Raji (cell line): ENCODE measurements at regions not wholly inside any gene's neighbourhood (a gene's known extent, or its start where the extent isn't known, plus 50 kb on each side); places are given as distances from the start of the nearest gene placed in this dataset.

Experiments used
- POLR2A ChIP-seq: IDR thresholded peaks from 2 replicates; pipeline ENCODE4 v1.6.1; 2011; ENCODE audit warnings: low read depth, low read length, control low read depth; ENCODE audit not compliant: insufficient read depth

DNA sequence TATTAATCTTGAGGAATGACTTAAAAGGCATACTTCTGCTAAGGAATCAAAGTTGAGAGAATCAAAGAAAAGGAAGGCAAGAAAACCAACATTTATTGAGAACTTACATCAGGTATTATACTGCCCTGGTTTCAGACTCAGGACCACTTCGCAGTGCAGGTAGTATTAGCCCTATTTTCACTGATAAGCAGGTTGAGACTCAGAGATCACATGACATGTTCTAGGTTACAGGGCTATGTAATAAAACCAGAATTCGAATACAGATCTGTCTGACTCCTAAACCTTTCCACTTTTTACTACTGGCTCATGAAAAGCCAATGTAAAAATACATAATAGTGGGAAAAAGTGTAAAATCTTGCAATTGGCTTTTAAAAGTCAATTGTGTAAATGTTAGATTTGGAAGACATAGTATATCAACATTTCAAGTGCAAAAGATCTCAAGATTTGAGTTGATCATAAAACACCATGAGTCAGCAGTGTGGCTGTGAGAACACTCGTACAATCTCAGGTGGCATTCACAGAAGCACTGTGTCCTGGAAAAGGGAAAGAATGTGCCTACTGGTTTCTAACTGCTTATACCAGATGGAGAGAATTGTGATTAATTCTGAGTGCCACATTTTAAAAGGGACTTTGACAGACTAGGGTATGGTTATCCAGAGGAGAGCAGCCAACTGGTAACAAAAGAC lies 195.8 kb upstream of the MKLN1 start:
- no peak for TF ChIP-seq POLR2A

DNA sequence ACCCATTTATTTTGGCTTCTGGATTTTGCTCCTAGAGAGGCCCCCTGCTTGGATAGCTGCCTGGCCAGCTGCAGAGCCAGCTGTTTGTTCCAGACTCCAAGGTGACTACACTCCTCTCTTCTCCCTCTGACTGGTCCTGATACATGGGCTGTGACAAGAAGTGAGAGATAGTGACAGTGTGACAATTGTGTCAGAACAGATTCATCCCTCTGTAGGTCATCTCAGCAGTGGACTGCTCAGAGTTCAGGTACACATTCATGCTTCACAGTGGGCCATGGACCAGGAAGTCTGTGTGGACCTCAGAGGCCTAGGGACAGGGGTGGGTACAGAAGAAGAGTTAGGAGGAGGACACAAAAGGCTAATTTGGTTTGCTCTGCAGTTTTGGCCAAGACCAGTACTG lies 188.2 kb upstream of the MKLN1 start:
- TF ChIP-seq POLR2A = no peak

DNA sequence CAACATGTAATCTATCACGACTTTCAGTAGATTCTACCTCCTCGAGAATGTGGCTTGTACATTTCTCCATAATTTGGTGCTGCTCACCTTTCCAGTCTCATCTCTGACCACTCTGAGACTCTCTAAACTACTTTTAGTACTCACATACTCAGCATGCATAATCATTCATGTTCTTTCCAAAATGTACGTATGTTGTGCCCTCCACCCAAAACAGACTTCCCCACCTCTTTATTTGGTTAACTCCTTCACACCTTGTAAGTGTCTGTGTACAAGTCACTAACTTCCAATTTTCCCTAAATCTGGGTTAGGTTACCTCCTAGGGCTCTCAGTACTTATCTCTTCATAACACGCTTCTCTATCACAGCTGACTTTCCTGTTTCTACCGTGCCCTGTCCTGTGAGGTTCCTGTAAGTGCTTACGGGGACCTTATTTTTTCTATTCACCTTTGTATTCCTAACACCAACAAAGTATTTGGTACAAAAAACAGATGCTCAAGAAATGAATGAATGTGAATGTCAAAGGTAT lies 186.2 kb upstream of the MKLN1 start:
- TF ChIP-seq POLR2A = no peak

DNA sequence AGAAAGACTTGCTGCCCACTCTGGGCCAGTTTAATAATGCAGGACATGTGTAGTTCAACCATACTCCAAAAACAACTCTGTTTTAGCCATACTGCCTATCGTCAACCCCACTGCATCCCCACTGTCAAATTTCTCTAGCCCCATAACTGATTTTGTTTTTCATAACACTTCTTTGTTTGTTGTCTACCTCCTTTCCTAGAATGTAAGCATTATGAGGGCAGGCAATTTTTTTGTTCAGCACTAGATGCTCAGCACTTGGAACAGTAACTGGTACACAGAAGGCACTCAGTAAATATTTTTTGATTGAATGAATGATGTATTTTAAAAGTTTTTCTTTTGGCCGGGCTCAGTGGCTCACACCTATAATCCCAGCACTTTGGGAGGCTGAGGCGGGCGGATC lies 183.8 kb upstream of the MKLN1 start:
- TF ChIP-seq POLR2A = no peak

DNA sequence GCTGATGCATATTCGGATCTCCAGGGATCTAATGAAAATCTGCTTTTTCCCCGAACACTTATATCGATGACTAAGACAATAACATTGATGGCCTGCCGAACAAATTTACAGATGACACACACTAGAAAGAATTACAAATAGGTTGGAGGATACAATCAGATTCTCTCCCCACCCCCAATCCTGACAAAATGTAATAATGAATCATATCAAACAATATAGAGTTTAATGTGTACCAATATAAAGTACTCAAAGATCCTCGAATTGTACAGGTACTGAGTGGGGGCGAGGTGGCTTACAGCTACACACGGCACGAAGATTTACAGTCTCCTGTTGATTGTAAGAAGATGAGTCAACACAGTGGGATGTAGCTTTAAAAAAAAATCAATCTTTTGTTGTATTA lies 182.7 kb upstream of the MKLN1 start:
- TF ChIP-seq POLR2A = no peak

DNA sequence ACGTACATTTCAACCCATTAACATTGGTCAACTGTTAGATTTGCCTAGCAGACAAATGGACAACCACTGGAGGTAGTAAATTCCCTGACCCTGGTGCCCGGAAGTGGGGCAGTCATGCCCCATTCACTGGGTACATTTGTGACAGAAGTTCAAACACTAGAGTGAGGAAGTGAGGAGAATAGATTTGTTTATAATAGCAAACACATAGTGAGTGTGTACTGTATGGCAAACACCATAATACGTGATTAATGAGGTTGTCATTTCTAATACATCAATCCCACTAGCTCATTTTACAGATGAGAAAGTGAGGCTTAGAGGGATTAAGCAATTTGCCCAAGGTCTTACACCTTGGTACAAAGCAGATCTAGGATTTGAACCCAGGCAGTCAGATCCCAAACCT lies 181.9 kb upstream of the MKLN1 start:
- no peak for TF ChIP-seq POLR2A

DNA sequence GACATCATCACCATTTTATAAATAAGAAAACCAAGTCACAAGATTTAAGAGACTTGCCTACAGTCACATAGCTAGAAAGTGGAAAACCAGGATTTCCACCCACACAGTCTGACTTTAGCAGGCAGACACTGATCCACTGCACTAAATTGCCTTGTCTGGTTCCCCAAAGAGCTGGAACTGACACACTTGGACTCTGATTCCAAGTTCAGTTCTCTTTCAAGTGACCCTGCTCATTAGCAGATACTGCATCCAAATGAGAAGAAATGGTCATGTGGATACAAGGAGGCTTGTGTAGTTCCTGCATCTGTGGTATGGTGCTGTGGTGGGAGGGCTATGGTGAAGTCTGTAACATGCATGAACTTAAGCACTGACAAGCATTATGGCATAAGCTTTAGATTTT lies 180.1 kb upstream of the MKLN1 start:
- TF ChIP-seq POLR2A = no peak

DNA sequence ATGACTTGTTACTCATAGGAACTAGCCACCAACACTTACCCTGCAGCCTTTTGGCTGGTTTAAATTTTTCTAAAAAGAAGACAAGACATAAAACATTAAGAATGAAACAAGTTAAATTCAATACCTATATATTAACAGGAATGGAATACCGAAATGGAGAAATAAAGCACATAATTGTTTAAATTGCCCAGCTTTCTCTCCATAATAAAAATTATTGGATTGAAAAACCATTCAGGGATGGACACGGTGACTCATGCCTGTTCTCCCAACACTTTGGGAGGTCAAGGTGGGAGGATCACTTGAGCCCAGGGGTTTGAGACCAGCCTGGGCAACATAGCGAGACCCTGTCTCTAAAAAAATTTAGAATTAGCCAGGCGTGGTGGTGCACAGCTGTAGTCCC lies 179.4 kb upstream of the MKLN1 start:
- no peak for TF ChIP-seq POLR2A

DNA sequence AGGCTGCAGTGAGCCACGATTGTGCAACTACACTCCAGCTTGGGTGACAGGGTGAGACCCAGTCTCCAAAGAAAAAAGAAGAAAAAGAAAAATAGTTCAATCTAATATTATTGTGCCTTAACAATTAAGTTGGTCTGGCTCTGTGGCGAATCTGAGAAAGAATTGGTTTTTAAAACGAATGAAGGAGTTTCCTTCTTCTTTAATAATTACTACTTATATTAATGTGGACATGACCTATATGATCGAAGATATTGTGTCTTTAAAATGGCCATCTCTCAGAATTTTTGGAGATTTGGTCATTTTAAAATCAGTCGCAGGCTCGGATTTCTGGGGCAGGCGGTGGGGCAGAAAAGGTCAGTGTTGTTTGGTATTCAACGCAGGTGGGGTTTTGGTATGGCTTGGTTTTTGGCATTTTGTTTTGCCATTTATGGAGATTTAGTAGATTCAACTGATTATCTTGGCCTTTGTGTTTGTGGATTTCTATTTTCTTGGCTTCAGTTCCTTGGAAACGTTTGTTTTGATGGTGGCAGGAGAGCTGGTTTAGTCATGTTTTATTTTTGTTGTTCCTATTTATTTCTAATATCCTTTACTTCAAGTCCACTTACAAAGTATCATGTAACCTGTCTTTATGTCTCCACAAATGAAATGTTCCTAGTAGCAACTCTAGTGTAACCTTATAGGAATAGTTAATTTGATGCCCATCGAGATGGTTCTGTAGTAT lies 178.8 kb upstream of the MKLN1 start:
- no peak for TF ChIP-seq POLR2A

DNA sequence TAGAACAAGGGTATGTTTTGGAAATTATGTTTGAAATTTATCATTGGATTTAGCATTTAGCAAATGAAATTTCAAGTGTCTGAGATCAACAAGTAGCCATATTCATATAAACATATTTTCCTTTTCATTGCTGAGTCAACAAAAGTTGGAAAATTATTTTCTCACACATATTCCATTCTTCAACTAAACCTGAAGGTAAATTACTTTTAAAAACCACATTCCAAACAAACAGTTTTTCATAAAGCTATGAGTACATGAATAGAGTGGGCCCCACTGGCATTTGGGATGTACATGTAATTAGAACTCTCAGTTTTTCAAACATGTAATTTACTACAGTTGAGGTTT lies 178.3 kb upstream of the MKLN1 start:
- TF ChIP-seq POLR2A = no peak

DNA sequence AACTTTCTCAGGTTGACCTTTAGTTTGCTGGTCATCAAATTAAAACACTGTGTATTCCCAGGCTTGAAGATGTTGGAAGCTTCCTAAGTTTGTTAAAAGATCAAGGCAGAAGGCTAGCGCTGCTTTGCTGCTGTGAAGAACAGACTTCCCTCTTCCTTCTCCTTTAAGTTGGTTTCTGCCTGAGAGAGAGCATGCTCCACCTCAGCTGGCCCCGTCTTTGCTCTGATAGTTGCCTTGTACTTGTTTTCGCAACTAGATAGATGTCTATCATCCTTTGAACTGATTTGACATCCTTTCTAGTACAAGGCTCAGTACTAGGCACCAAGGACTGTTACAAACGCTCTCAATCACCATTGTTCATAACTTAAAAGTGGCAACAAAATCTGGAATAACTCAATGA lies 177.8 kb upstream of the MKLN1 start:
- TF ChIP-seq POLR2A = no peak

DNA sequence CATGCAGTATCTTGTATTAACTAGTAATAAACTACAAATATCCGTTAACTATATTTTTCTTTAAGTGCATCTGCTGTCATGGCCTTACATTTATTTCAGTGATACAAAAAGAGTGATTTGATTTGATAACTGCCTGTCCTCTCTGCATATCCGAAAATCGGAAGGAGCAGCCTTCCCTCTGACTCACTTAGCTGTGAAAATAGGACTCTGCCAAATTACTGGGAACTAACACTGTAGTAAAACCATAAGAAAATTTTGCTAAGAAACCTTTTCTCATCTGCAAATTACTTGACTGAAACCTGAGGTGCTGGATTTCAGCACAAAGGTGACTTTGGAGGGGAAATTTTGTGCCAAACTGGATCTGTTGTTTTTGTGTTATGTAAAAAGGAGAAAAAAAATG lies 176.6 kb upstream of the MKLN1 start:
- no peak for TF ChIP-seq POLR2A

DNA sequence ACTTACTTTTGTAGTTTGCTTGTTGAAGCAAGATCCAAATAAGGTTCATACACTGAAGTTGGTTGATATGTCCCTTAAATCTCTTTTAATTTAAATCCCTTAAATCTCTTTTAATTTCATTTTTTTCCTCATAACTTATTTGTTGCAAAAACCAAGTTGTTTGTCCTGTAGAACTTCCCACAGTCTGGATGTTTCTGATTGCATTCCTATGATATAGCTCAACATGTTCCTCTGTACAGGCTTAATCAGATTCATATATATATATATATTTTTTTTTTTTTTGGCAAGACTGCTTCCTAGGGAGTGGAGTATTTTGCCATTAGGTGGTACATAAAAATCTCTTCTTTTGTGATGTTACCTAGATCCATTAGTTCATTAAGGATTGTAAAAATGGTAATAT lies 174.9 kb upstream of the MKLN1 start:
- no peak for TF ChIP-seq POLR2A

DNA sequence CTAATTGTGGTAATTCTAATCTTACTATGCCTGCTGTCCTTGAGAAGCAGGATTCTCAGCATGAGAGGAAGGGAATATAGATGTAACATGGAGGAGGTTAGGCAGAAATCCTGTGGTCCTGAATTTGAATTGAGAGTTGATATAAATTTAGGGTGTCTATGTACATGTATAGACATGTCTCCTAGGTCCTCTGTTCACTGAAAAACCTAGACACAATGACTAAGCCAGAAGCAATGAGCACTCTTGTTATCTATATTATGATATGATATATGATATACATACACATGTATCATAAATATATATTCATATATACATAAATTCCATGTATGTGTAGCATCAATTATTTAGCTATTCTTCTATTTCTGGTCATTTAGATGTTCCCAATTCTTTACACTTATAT lies 173.3 kb upstream of the MKLN1 start:
- no peak for TF ChIP-seq POLR2A

DNA sequence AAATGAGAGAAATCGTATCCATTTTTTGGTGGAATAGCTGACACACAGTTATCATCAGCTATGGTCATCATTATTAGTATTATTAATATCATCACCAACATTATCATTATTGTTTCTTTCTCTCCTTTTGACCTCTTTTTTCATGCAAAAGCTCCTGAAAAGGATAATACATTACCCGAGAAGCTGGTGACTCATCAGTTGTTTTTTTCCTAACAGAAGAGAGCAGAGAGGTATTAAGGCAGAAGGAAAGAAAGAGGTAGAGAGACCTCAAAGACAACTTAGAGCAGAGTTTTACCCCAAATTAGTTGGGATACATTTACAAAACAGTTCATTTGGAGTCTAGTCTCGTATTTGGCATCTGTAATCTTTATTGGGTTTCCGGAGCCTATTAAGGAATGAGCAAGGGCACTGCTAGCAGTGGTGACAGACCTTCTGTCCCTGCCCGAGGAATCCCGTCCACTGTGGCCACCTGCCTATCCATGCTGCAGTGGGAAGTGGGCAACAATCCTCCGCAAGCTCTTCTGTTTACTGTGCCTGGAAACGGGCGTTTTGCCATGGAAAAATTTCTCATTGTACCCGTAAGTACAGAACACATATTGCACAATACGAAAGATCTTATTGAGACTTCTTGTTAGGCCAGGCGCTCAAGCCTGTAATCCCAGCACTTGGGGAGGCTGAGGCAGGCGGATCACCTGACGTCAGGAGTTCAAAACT lies 170.0 kb upstream of the MKLN1 start:
- TF ChIP-seq POLR2A = no peak

DNA sequence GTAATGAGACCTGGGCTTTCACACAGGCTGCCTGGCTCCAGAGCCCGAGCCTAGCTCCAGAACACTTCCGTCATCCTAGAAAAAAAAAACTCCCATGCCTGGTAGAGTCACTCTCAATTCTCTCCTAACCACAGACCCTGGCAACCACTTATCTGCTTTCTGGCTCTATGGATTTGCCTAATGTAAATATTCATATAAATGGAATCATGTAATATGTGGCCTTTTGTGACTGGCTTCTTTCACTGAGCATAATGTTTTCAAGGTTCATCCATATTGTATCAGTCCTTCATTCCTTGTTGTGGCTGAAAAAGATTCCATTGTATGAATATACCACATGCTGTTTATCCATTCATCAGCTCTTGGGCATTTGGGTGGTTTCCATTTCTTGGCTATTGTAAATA lies 167.7 kb upstream of the MKLN1 start:
- TF ChIP-seq POLR2A = no peak
